Prostate gland (tissue), 2 donors: ENCODE measurements at regions not wholly inside any gene's neighbourhood (a gene's known extent, or its start where the extent isn't known, plus 50 kb on each side); places are given as distances from the start of the nearest gene placed in this dataset.

Source experiments
- CTCF ChIP-seq, 4 experiments: fragments of 200-600 bp in 2 of 4; fragments of 450-650 bp in 2 of 4; sonication (generic) in 2 of 4; IDR thresholded peaks; 1 replicate in 3 of 4; 2 replicates in 1 of 4; pipeline ENCODE4 v1.5.1; 2016 to 2019; ENCODE audit warnings: antibody characterized with exemption in 4 of 4, mild to moderate bottlenecking in 2 of 4, moderate library complexity in 2 of 4
- POLR2A ChIP-seq: fragments of 450-650 bp; IDR thresholded peaks from one replicate; pipeline ENCODE4 v1.6.1; 2016; ENCODE audit warnings: antibody characterized with exemption, mild to moderate bottlenecking

DNA sequence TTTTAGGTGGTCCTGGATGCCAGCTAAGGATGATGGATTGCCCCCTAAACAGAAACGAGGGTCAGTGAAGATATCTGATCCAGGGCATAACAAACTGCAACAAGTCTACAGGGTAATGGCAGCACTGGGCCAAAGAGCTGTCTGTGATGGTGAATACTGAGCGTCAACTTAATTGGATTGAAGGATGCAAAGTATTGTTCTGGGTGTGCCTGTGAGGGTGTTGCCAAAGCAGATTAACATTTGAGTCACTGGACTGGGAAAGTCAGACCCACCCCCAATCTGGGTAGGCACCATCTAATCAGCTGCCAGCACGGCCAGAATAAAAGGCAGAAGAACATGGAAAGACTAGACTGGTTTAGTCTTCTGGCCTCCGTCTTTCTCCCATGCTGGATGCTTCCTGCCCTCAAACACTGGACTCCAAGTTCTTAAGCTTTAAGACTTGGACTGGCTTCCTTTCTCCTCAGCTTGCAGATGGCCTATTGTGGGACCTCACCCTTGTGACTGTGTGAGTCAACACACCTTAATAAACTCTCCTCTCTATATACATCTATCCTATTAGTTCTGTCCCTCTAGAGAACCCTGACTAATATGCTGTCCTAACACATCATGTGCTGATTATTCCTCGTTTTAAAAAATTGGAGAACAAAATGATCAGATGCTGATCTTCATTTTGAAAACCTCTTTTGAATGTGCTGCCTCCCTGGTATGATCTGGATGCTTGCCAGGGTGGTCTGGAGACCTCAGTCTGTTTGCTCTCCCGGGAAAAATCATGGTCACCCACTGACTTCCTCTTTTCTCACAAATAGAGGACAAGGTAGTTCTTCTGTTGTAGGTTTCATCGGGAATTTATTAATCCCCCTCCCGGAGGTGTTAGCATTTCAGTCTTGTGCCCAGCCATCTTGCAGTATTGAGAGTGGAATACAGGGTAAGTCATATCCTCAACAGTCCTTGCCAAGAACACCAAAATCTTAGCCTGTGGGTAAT, 234.7 kb downstream of the SETD4 start:
- no peak for TF ChIP-seq POLR2A
- no peak for TF ChIP-seq CTCF (IDR thresholded peaks at IDR 0.05)
